ENCODE measurements at regions not wholly inside any gene's neighbourhood (a gene's known extent, or its start where the extent isn't known, plus 50 kb on each side); places are given as distances from the start of the nearest gene placed in this dataset.

DNA sequence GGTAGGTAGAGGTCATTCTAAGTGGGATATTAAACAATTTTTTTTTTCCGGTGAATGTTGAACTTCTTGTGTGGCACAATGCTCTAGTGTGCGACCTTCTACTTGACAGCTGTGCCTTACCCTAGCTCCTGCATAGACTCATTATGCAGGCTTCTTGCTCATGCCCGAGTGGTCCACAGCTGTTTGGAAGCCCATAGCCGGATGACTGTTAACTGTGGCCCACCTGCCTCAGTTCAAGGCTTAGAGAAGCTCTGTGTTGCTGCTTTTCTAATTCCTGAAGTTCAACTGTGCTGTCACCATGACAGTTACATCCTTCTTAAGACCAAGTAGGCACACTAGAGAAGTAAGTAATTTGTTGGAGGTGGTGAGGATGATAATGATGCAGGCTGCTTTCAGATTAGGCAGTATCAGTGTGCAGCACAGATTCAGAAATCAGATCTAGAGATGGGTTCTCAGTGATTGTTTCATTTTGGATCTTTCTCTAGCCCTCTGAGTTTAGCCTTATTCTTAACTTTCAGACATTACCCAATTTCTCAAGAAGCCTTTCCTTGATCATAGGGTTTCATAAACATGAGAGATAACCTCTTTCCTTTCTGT lies 278.4 kb downstream of the PHF14 start:
- Histone ChIP-seq H3K27me3 (ENCODE audit: insufficient read depth in 3 of 3, low read length in 2 of 3) (no peaks in the 10 kb centered on the region), H3K9me3 (no peaks in the 10 kb centered on the region), H3K36me3 (ENCODE audit: insufficient read depth in 1 of 2, low read depth in 1 of 2) (no peaks in the 10 kb centered on the region), H3K4me1 (no peaks in the 10 kb centered on the region), H3K4me3 (no peak overlapping the region), H3K27ac (no peak overlapping the region)
- intact Hi-C loops (cut with DNase I): no loop called here
- WGBS, 3 donors: 41 to 57% (median 46%) methylated on average over 4 of the region's 4 CpGs
- ATAC-seq: no peak
- DNase-seq: no peak
- TF ChIP-seq, protein P1, sequence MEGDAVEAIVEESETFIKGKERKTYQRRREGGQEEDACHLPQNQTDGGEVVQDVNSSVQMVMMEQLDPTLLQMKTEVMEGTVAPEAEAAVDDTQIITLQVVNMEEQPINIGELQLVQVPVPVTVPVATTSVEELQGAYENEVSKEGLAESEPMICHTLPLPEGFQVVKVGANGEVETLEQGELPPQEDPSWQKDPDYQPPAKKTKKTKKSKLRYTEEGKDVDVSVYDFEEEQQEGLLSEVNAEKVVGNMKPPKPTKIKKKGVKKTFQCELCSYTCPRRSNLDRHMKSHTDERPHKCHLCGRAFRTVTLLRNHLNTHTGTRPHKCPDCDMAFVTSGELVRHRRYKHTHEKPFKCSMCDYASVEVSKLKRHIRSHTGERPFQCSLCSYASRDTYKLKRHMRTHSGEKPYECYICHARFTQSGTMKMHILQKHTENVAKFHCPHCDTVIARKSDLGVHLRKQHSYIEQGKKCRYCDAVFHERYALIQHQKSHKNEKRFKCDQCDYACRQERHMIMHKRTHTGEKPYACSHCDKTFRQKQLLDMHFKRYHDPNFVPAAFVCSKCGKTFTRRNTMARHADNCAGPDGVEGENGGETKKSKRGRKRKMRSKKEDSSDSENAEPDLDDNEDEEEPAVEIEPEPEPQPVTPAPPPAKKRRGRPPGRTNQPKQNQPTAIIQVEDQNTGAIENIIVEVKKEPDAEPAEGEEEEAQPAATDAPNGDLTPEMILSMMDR (IDR thresholded peaks at IDR 0.05): no peak

DNA sequence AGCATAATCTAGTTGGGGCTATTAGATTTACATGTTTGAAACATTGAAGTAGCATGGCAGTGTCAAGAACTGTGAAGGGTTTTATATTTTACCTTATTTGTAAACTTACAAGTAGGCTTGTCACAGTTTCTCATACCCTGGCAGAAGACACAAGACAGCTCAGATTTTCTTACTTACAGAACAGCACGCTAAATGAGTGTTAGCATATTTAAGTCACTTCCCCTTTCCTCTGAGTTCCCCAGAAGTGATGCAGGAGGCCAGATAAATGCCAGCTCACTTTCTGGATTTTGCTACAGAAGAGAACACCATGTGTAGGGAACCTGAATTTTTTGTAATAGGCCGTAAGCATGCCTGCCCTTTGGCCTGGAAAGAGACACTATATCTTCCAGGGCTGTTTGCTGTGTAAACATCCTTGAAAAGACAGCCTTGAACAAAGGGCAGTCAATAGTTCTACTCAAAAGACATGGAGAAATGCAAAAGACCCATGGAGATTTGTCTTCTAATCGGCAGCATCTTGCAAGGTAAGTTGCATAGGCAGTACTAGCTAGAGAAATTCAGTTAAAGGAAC lies 279.1 kb downstream of the PHF14 start:
- Histone ChIP-seq H3K9me3 (no peaks in the 10 kb centered on the region), H3K4me3 (no peak overlapping the region), H3K4me1 (no peaks in the 10 kb centered on the region), H3K27me3 (ENCODE audit: insufficient read depth in 3 of 3, low read length in 2 of 3) (no peaks in the 10 kb centered on the region), H3K36me3 (ENCODE audit: insufficient read depth in 1 of 2, low read depth in 1 of 2) (no peaks in the 10 kb centered on the region), H3K27ac (no peak overlapping the region)
- TF ChIP-seq, protein P1 (IDR thresholded peaks at IDR 0.05): no peak
- 72 to 81% (median 79%) methylated on average over 3 of the region's 3 CpGs for WGBS, 3 donors
- ATAC-seq (no peak), DNase-seq (no peak)
- intact Hi-C loops (cut with DNase I): no loop called here

DNA sequence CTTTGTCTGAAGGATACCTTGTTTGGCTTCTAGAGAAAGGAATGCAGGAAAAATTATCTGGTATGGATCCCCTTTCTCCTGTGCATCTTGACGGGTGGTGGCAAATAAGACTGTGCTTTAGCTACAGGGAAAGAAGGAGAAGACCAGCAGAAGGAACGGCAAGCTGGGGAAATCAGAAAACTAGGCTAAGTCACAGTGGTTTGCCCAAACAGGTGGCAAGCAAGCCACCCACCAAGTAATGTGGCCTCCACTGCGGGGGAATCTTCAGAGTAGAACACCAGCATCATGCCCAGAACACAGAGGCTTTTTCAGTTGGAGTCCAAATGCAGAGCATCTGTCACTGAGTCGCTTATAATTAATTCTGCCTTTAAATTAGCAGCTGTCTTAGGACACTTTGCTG lies 282.8 kb downstream of the PHF14 start:
- Histone ChIP-seq H3K27ac (no peak overlapping the region), H3K4me1 (no peaks in the 10 kb centered on the region), H3K4me3 (no peak overlapping the region), H3K9me3 (no peaks in the 10 kb centered on the region), H3K27me3 (ENCODE audit: insufficient read depth in 3 of 3, low read length in 2 of 3) (no peaks in the 10 kb centered on the region), H3K36me3 (ENCODE audit: insufficient read depth in 1 of 2, low read depth in 1 of 2) (no peaks in the 10 kb centered on the region)
- intact Hi-C loops (cut with DNase I): no loop called here
- TF ChIP-seq, protein P1 (IDR thresholded peaks at IDR 0.05): no peak
- no peak for DNase-seq
- ATAC-seq: no peak
- 44 to 63% (median 63%) methylated on average over 4 of the region's 4 CpGs for whole genome bisulfite sequencing, 3 donors

DNA sequence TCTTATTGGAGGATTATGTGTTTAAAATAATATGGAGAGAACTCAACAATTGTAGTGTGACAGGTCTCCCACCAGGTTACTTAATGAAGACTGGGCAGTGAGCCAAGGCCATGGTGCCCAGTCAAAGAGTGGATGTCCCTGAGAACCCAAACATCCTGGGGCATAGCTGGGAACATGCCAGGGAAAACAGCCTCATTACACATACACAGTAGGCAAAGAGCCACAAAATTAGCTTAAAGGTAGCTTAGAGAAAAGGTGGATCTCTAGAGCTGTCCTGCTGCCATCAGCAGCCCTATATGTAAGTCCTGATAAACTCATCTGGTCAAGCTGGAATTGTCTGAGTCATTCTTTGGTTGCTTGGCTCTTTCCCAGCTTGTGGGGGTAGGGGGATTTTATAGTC lies 287.8 kb downstream of the PHF14 start:
- Histone ChIP-seq H3K36me3 (ENCODE audit: insufficient read depth in 1 of 2, low read depth in 1 of 2) (no peaks in the 10 kb centered on the region), H3K27me3 (ENCODE audit: insufficient read depth in 3 of 3, low read length in 2 of 3) (no peaks in the 10 kb centered on the region), H3K4me3 (no peak overlapping the region), H3K9me3 (no peaks in the 10 kb centered on the region), H3K4me1 (no peaks in the 10 kb centered on the region), H3K27ac (no peak overlapping the region)
- TF ChIP-seq, protein P1 (IDR thresholded peaks at IDR 0.05): no peak
- DNase-seq: no peak
- intact Hi-C loops (cut with DNase I): no loop called here
- no peak for ATAC-seq

DNA sequence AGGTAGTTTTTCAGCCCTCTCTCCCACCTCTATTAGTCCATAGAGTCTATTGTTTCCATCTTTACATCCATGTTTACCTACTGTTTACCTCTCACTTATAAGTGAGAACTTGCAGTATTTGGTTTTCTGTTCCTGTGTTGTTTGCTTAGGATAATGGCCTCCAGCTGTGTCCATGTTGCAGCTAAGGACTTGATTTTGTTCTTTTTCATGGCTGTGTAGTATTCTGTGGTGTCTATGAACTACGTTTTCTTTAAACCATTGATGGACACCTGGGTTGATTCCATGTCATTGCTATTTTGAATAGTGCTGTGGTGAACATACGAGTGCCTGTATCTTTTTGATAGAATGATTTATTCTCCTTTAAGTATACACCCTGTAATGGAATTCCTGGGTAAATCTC lies 292.4 kb downstream of the PHF14 start:
- intact Hi-C loops (cut with DNase I): no loop called here
- TF ChIP-seq, protein P1 (IDR thresholded peaks at IDR 0.05): no peak
- no peak overlapping the region for H3K4me3 ChIP-seq
- no peaks in the 10 kb centered on the region for H3K36me3 ChIP-seq (ENCODE audit: insufficient read depth in 1 of 2, low read depth in 1 of 2)
- no peaks in the 10 kb centered on the region for H3K4me1 ChIP-seq
- no peak for DNase-seq
- no peak overlapping the region for H3K27ac ChIP-seq
- no peaks in the 10 kb centered on the region for H3K27me3 ChIP-seq (ENCODE audit: insufficient read depth in 3 of 3, low read length in 2 of 3)
- H3K9me3 ChIP-seq: no peaks in the 10 kb centered on the region
- no peak for ATAC-seq
- 56 to 59% (median 57%) methylated on average over 2 of the region's 2 CpGs for WGBS, 3 donors

Data from psoas muscle (tissue), 7 donors.